ENCODE measurements at regions not wholly inside any gene's neighbourhood (a gene's known extent, or its start where the extent isn't known, plus 50 kb on each side); places are given as distances from the start of the nearest gene placed in this dataset.
"Not testable (repeated sequence)": the region's sequence is repeated elsewhere in the genome, so short reads cannot be mapped to it uniquely, and the experiment has no call there.

- Histone ChIP-seq H3K36me3 (ENCODE audit: control insufficient read depth, insufficient read depth, low read length) (no peaks in the 10 kb centered on the region), H3K4me3 (ENCODE audit: low read length) (no peak overlapping the region), H3K9me3 (ENCODE audit: control insufficient read depth, low read depth, low read length) (peaks cover 23% of the 10 kb centered on the region), H3K4me1 (ENCODE audit: control insufficient read depth, insufficient read depth, low read length) (no peaks in the 10 kb centered on the region), H3K27me3 (ENCODE audit: control insufficient read depth, insufficient read depth, low read length) (no peaks in the 10 kb centered on the region), H3K27ac (ENCODE audit: low read length) (no peak overlapping the region)
- 100% methylated on average over 3 of the region's 57 CpGs for WGBS (ENCODE audit: insufficient coverage, low lambda C conversion rate)
- no peak for DNase-seq
Measured at GRCh38 chr7:57821438-57822382, 371.7 kb downstream of the ZNF716 start.

GRCh38 chr7:57826548-57826947 lies 376.6 kb downstream of the ZNF716 start:
- WGBS (ENCODE audit: insufficient coverage, low lambda C conversion rate): no CpG with 5 or more reads among the region's 2 CpGs
- H3K27me3 ChIP-seq (ENCODE audit: control insufficient read depth, insufficient read depth, low read length); H3K36me3 ChIP-seq (ENCODE audit: control insufficient read depth, insufficient read depth, low read length): not testable (repeated sequence)

GRCh38 chr7:57835161-57835560 lies 385.2 kb downstream of the ZNF716 start:
- not testable (repeated sequence) for H3K27me3 ChIP-seq (ENCODE audit: control insufficient read depth, insufficient read depth, low read length); H3K27ac ChIP-seq (ENCODE audit: low read length); H3K4me1 ChIP-seq (ENCODE audit: control insufficient read depth, insufficient read depth, low read length); DNase-seq; H3K36me3 ChIP-seq (ENCODE audit: control insufficient read depth, insufficient read depth, low read length); H3K9me3 ChIP-seq (ENCODE audit: control insufficient read depth, low read depth, low read length); H3K4me3 ChIP-seq (ENCODE audit: low read length)
- WGBS (ENCODE audit: insufficient coverage, low lambda C conversion rate): no CpG with 5 or more reads among the region's 15 CpGs

More at GRCh38 chr7:57826548-57826947, 376.6 kb downstream of the ZNF716 start:
- not testable (repeated sequence) for H3K4me1 ChIP-seq (ENCODE audit: control insufficient read depth, insufficient read depth, low read length); H3K4me3 ChIP-seq (ENCODE audit: low read length); H3K27ac ChIP-seq (ENCODE audit: low read length); DNase-seq; H3K9me3 ChIP-seq (ENCODE audit: control insufficient read depth, low read depth, low read length)

- not testable (repeated sequence) for DNase-seq
- no CpG with 5 or more reads among the region's 4 CpGs for WGBS (ENCODE audit: insufficient coverage, low lambda C conversion rate)
Measured at GRCh38 chr7:57839152-57839551, 389.2 kb downstream of the ZNF716 start.

GRCh38 chr7:57867884-57868701 lies 418.1 kb downstream of the ZNF716 start:
- peak overlapping the region; percentile 13 for H3K4me3 ChIP-seq (ENCODE audit: low read length)
- 8% methylated on average over 5 of the region's 84 CpGs for WGBS (ENCODE audit: insufficient coverage, low lambda C conversion rate)
- no peak overlapping the region for H3K27ac ChIP-seq (ENCODE audit: low read length)
- no peaks in the 10 kb centered on the region for H3K4me1 ChIP-seq (ENCODE audit: control insufficient read depth, insufficient read depth, low read length)
- H3K27me3 ChIP-seq (ENCODE audit: control insufficient read depth, insufficient read depth, low read length): peaks cover 15% of the 10 kb centered on the region
- H3K36me3 ChIP-seq (ENCODE audit: control insufficient read depth, insufficient read depth, low read length): no peaks in the 10 kb centered on the region
- DNase-seq: peak in 1 of 2 donors; percentile 2
- peaks cover 15% of the 10 kb centered on the region for H3K9me3 ChIP-seq (ENCODE audit: control insufficient read depth, low read depth, low read length)

More at GRCh38 chr7:57839152-57839551, 389.2 kb downstream of the ZNF716 start:
- not testable (repeated sequence) for H3K9me3 ChIP-seq (ENCODE audit: control insufficient read depth, low read depth, low read length); H3K4me3 ChIP-seq (ENCODE audit: low read length); H3K4me1 ChIP-seq (ENCODE audit: control insufficient read depth, insufficient read depth, low read length); H3K27ac ChIP-seq (ENCODE audit: low read length); H3K27me3 ChIP-seq (ENCODE audit: control insufficient read depth, insufficient read depth, low read length); H3K36me3 ChIP-seq (ENCODE audit: control insufficient read depth, insufficient read depth, low read length)

GRCh38 chr7:57868771-57869483 lies 418.9 kb downstream of the ZNF716 start:
- 15% methylated on average over 8 of the region's 66 CpGs for WGBS (ENCODE audit: insufficient coverage, low lambda C conversion rate)
- H3K4me1 ChIP-seq (ENCODE audit: control insufficient read depth, insufficient read depth, low read length): no peaks in the 10 kb centered on the region
- H3K4me3 ChIP-seq (ENCODE audit: low read length): no peak overlapping the region
- H3K9me3 ChIP-seq (ENCODE audit: control insufficient read depth, low read depth, low read length): peaks cover 15% of the 10 kb centered on the region
- DNase-seq: peak in 1 of 2 donors; percentile 3
- no peak overlapping the region for H3K27ac ChIP-seq (ENCODE audit: low read length)
- H3K27me3 ChIP-seq (ENCODE audit: control insufficient read depth, insufficient read depth, low read length): peaks cover 15% of the 10 kb centered on the region
- no peaks in the 10 kb centered on the region for H3K36me3 ChIP-seq (ENCODE audit: control insufficient read depth, insufficient read depth, low read length)

Data from large intestine (tissue), 3 donors.